ENCODE measurements at regions not wholly inside any gene's neighbourhood (a gene's known extent, or its start where the extent isn't known, plus 50 kb on each side); places are given as distances from the start of the nearest gene placed in this dataset.
"Not testable (repeated sequence)": the region's sequence is repeated elsewhere in the genome, so short reads cannot be mapped to it uniquely, and the experiment has no call there.

DNA sequence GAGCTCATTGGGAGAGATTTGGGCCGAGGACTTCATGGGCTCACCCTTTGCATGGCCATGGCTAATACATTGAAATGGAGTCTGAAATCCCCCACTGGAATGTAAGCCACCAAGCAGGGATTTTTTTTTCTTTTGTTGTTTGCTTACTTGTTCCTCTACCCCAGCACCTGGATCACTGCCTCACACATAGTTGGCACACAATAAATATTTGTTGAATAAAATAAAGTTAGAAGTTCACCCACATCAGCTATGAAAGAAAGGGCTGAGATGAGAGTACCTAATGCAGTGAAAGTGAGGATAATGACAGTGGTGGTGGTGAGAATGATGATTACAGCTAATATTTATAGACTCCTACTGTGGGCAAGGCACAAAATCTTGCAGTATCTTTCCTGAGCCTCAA, 98.1 kb upstream of the ANXA1 start:
- no peak for DNase-seq

DNA sequence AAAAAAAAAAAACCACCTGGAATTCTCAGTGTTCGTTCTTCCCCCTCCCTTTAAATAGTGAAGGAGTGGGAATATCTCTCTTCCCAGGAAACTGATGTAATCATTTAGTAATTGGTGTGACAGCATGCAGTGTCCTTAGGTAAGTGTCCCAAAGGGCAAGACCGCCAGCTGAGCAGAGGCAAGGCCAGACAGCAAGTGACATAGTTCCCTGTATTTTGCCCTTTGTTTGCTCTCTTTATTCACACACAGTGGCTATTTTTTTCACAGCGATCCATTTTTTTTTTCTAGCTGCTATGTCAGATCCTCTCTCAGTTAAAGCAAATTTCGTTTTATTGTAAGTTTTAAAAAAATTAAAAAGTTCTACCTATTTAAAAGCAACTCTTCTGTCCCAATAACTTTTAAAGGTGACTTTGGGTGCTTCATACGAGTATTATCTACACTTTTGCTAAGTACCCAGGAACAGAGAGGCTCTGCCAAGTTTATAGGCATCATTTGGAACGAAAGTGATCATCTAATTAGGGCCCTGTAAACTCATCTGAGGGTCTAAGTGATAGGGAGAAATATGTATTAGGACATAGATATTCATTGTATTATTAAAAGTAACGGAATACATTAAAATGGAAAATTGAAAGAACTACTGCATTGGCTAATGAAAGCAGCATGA, 98.2 kb upstream of the ALDH1A1 start:
- no peak for DNase-seq

DNA sequence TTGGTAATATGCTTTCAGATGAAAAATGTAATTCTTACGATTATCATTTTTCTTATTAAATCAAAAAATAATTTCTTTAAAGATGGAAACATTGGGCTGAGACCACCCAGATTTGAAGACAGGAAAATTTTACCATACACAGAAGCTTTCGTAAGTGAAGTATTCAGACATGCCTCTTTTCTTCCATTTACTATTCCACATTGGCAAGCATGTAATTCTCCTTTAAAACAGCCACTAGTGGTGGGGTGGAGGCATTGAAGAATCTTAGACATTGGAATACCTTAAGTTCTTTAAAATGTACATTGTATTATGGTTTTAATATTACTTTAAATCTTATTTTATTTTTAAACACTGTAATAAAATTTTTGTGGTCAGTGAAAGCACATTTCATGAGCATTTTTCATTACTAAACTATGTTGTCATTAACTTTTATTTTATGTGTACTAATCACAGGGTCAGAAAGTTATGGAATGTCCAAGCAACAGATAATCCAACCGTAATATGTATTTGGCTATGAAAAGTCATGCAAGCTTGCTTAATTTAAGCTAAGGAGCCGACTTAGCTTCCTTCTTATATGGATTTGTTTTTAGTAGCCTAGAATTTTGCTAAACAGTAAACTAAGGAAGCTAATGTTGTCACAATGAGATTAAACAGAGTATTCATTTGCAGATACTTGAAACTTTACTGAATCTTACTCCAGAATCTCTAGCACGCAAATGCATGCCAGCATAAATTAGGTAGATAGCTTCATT, 97.4 kb upstream of the ALDH1A1 start:
- no peak for DNase-seq

DNA sequence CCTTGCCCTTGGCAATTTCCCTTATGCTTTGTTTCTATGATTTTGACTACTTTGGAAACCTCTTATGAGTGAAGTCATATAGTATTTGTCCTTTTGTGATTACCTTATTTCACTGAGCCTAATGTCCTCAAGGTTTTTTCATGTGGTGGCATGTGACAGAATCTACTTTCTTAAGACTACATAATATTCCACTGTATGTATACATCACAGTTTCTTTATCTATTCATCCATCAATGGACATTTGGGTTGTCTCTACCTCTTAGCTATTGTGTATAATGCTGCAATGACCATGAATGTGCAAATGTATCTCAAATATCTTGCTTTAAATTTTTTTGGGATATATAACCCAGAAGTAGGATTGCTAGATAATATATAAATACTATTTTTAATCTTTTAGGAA, 96.4 kb upstream of the ALDH1A1 start:
- no peak for DNase-seq

DNA sequence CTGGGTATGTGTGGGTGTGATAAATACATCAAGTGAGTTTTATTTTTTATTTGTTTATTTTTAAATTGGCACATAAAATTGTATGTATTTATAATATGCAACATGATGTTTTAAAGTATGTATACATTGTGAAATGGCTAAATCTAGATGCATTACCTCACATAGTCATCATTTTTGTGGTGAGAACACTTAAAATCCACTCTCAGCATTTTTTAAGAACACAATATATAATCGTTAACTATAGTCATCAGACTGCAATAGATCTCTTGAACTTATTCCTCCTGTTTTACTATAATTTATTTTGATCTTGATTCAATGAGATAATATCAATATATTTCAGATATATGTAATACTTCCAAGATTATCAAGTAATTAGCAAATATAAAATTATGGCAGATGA, 93.9 kb upstream of the ALDH1A1 start:
- DNase-seq: no peak

DNA sequence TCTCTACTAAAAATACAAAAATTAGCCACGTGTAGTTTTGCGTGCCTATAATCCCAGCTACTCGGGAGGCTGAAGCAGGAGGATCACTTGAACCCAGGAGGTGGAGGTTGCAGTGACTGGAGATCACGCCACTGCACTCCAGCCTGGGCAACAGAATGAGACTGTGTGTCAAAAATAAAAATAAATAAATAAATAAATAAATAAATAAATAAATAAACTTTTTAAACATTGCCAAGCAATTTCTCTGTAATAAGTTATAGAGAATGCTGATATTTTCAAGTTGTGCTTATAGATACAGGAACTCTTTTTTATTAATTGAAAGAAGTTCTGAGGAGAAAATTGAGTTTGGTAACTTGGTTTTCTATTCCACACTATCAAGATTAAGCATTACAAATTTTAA, 91.9 kb upstream of the ALDH1A1 start:
- DNase-seq: not testable (repeated sequence)

DNA sequence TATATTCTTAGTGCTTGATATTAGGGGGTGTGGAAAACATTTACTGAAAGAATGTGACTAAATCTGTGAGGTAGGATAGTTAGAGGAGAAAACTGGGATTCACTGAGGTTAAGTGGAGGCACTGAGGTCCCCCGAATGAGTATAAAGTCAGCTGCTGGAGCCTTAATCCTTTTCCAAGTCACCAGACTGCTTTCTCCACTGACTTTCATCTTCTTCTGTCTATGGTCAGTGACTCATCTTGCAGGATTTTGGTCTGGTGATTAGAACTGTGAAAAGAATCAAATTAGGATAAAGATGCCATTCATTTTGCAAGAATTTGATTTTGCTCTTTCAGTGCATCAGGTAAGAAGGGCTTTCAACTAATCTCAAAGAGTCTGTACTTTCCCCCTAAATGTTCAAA, 89.3 kb upstream of the ALDH1A1 start:
- DNase-seq: no peak

DNA sequence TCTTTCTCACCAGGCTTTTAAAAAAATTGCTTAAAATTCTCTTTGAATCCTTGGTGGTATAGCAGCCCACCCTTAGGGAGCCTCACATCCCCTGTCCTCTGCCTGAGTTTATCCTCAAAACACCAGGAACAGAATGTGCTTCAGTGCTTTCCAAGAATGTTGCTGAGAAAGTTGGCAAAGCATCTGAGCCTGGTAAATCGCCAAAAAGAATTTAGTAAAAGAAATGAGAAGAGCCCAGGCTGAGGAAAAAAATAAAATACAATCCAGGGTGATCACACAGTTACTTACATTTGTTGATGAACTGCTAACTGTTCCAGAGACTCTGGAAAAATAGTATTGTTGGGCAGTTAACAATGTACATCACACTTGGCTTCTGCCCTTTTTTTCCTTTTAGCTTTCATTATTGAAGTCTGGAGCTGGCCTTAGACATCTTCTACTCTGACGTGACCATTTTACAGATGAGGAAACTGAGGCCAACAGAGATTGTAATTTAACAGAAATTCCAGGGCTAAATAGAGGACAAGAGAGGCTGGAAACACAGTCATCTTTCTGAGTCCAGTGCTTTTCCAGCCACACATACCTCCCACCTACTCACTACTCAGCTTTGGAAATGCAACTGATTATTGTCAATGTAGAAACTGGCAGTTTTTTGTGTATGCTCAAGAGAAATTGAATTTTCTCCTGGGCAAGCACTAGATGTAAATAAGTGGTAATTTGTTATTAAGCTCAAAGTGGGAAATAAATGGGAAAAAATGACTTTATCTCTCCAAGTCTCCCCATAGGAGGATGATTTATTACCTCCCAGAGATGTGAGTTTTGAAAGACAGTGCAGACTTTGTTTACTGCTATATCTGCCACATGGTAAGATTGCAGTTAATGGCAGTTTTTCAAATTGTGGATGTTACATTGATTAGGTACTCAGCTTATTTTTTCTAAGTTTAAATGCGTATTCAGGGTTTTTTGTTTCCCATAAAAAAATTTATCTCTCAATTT, 86.7 kb upstream of the ALDH1A1 start:
- DNase-seq: no peak

DNA sequence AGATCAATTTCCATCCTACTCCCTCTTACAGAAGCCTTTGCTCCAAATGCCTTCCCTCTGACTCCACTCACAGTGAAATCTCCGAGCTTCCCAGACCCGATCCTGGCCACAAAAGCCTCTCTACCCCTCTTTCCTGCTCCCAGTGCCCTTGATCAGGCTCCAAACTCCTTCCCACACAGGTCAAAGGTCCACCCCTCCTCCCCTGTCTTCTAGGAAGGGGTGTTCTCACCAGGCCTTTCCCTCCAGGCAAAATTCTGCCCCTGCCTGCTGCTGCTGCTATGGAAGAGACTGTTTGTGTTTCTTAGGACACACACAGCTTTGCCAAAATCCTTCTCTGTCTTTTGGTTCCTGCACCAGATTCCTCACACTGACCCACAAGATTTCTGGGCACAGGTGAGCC, 85.8 kb upstream of the ALDH1A1 start:
- DNase-seq: no peak

DNA sequence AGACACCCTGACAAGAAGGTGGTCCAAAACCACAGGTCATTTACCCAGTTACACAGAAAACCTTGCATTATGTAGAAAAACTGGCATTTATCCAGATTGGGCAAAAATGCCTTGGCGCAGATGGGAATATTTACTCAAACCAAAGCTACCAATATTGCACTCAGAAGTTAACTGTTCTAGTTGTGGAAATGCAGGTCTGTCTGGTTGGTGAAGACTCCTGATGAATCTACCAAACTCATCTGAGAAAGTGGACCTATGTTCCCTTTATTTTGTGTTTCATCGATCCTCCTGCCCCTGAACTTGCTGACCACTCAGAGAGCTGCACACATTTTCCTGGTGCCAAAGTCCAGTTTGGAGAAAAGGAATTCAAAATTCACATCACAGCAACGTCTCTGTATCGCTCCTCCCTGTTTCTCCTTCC, 85.2 kb upstream of the ALDH1A1 start:
- no peak for DNase-seq

DNA sequence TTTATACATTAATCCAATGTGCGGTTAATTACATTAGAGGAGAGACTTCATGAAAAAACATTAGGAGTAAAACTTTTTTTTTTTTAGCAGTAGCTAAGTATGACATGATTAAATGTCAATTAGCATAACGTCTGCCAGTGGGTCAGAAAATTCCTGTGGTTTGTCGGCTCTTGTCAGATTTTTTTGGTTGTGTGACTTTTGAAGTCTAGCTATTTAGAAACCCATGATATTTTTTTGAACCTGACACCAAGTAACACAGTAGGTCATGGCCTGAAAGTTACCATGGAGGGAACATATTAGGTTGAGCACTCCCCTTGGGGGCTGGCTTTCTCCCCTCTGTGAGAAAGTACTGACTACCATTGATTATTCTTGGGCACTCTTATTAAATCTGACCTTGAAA, 84.8 kb upstream of the ALDH1A1 start:
- no peak for DNase-seq

DNA sequence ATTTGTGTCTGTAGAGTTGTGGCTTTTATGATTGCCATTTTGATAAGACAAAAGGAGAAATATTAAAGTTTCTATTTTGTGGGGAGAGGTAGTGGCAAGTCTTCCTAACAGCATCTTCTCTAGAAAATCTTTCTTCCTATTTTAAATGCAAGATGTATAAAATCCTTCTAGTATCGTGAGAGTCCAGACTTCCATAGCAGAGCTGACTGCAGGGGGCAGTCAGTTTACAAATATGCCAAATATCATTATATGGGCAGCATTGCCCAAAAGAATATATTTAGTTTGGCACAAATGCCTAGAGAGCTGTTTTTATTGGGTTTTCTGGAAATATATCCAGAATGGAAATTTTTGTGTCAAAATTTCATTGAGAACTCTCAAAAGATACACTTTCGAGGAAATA, 82.1 kb upstream of the ALDH1A1 start:
- DNase-seq: no peak

DNA sequence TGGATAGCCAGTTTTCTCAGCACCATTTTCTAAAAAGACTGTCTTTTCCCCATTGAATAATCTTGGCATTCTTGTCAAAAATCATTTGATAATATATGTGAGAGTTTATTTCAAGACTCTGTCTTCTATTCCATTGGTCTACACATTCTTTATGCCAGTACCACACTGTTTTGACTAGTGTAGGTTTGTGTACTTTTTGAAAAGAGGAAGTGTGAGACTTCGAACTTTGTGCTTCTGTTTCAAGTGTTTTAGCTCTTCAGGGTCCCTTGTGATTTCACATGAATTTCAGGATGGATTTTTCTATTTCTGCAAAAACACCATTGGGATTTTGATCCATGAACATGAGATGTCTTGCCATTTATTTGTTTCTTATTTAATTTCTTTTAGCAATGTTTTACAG, 78.5 kb upstream of the ALDH1A1 start:
- no peak for DNase-seq

DNA sequence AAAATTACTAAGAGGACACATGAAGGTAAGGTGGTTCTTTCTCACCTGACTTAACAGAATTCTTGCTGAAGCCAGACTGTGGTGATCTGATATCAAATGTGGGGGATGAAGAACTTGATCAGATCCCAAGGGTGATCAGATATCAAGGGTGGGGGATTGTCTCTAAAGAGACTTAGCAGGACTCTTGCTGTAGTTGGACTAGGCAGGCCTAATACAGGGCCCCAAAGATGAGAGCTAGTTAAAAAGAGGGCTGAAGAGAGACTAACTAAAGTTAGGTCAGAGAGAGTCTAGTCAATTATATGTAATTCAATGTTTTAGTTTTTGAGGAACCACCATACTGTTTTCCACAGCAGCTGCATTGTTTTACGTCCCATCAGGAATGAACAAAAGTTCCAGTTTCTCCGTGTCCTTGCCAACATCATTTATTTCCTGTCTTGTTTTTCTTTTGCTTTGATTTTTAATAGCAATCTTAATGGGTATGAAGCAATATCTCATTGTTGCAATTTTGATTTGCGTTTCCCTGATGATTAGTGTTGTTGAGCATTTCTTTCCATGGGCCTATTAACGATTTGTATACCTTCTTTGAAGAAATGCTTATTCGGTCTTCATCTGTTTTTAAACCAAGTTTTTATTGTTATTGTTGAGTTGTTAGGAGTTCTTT, 77.6 kb upstream of the ALDH1A1 start:
- DNase-seq: no peak

DNA sequence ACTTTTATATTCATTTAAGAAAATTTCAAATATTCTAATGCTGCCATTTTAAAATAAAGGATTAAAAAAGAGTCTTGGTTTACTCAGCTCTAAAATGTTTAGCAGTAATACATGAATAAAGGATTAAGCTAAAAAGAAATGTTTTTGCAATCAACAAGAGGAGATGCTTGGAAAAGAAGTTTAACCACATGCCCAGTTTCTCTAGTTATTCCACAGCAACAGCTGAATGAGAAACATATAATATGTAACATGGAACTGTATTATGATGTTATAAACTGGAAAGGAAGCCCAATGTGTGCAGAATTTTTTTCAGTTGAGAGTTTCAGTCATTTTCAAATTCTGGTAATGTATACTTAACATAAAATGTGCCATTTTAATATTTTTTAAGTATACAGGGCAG, 76.5 kb upstream of the ALDH1A1 start:
- DNase-seq: no peak

DNA sequence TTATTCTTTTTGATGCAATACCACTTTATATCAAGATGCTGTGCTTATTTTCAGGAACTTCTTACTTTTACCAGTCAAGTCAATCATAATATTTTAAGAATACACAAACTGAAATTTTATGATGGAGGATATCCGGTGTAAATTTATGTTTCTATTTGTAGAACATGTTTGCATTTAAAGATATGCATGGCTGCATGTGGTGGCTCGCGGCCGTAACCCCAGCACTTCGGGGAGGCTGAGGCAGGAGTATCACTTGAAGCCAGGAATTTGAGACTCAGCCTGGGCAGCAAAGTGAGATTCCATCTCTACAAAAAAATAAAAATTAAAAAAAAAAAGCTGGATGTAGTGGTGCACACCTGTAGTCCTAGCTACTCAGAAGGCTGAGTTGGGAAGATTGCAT, 73.5 kb upstream of the ALDH1A1 start:
- no peak for DNase-seq

DNA sequence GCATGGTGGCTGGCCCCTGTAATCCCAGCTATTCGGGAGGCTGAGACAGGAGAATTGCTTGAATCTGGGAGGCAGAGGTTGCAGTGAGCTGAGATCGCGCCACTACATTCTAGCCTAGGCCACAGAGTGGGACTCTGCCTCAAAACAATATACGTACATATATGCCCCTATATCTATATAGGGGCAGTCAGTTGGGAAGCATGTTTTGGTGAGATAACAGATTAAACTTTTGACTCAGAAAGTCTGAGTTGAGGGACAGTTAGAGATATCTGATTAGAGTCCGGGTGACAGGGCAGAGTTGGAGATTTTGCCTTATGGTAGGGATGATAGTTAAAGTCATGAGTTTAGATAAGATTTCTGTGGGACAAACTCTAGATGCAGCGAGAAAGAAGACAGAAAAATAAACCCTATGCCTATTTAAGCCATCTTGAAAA, 71.8 kb upstream of the ALDH1A1 start:
- DNase-seq: no peak

DNA sequence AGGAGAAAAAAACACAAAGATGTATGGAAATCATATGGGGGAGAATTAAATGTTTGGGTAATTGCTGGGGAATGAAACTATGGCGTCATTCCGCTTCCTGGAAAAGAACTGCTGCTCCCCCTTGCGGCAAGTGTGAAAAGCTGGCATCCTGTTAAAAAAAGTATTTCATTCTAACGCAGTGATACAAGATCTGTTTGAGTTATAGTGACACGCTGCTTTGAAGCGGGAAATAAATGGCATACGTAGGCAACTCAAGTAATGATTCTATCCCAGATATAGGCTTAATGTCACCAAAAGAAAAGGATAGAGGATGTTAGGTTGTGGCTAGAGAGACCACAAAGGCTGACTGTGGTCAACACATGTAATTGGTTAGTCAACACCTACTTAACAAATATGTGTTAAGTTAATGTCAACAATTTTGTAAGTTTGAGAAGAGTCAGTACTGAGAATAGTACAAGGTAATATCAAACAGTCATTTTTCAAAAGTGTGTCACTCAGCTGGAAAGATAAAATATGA, 70.2 kb upstream of the ALDH1A1 start:
- peak; percentile 43 for DNase-seq

DNA sequence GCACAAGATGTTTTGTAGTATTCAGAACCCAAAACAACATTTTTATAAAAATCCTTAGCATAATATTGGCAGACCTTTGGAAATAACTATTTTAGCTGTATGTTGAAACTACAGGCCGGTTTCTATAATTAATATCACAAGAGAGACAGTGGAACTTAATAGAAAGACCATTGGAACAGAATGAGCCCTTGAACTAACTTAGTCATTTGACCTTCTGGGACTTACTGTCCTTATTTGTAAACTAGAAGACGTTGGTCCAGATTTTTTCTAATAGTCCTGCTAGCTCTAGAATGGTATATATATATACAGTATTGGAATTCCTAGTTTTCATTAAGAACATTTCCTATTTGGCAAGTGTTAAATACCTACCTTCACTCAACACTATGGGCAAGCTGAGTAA, 69.5 kb upstream of the ALDH1A1 start:
- DNase-seq: no peak

DNA sequence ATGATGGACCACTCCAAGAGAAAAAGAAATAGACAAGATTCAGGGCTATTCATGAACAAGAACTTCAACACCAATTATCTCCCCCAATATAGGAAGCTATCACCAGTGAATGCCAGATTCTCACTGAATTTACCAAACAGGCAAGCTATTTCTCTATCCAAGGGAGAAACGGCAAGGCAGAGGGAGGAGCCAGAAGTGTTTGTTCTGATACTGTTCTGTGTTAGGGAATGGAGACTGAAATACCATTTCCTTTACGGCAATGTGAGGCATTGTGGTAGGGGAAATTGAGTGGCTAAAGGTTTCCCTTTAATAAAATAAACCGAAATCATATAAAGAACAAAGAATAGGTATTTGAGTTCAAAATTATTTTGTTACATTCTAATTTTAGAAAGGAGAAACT, 68.0 kb upstream of the ALDH1A1 start:
- DNase-seq: no peak

DNA sequence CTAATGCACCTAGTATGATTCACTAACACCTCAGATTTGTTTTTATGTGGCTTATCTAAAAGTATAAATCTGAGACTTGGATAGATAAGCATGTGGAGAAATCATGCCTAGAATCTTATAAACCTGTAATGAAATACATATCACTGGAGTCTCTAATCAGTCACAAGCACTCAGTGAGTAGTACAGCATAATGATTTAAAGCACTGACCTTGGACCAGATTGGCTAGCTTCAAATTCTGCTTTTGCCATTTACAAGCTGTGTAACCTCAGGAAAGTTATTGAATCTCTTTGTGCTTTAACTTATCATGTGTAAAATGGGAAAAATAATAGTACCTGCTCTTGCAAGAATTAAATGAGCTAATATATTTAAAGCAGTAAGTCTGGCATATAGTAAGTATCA, 61.2 kb upstream of the ALDH1A1 start:
- no peak for DNase-seq

DNA sequence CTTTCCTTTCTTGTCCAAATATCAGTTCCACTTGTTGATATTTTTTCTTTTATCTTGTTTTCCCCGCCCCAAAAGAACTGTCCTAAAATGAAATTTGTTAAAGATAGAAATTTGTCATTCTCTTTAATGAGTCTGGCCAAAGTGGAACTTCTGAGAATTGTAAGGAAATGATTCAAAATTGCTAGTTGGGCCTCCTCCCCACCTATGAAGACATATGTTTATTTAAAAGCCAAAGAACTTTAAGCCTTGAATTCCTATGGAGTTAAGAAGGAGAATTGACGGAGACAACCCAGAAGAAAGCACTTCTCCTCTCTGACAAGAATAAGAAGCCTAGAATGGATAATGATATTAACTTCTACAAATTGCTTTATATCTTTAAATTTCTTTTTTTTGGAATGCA, 59.1 kb upstream of the ALDH1A1 start:
- no peak for DNase-seq
